Stimulated activated CD4-positive, alpha-beta T cell treated with anti-CD3 and anti-CD28 coated beads, Interleukin-4, amount 100 ng/mL, for 24 hours (primary cell): ENCODE measurements at regions not wholly inside any gene's neighbourhood (a gene's known extent, or its start where the extent isn't known, plus 50 kb on each side); places are given as distances from the start of the nearest gene placed in this dataset.
"Not testable (repeated sequence)": the region's sequence is repeated elsewhere in the genome, so short reads cannot be mapped to it uniquely, and the experiment has no call there.

Source experiments
- DNase-seq: peaks from one replicate; pipeline ENCODE4 v3.0.0-alpha.2; 2020

- DNase-seq: no peak
Measured at GRCh38 chr10:31190488-31190887, 128.5 kb upstream of the ZEB1 start.

DNA sequence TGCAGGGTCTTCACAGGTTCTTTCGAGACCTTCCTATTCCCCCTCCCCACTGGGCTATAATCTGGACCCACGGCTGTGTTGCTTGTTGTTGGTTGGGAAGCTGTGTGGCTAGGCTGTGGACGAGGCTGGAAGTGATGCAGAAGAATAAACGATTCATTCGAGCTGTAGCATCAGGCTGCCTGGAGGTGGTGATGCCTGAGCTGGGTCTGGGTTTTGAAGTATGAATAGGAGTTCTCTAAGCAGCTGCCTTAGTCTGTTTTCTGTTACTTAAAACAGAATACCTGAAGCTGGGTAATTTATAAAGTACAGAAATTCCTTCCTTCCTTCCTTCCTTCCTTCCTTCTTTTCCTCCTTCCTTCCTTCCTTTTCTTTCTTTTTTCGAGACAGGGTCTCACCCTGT lies 126.5 kb upstream of the ZEB1 start:
- no peak for DNase-seq

DNA sequence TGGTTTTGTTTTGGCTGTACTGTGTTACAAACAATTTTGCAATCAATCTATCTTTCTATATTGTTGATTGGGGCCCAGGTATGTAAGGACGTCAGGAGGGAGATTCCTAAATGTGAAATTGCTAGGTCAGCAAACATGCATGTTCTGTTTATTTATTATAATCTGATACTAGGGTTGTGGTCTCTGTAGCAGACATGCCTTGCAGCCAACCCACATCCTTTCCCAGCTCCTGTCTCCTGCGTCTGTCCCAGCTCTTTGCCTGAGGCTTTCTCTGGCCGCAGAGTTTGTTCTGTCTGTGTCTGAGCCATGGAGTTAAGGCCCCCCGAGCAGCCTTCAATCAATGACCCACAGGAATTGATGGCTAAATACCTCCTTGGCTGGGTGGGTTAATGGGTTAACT lies 124.0 kb upstream of the ZEB1 start:
- DNase-seq: no peak

- DNase-seq: no peak
Measured at GRCh38 chr10:31197886-31198285, 121.1 kb upstream of the ZEB1 start.

- DNase-seq: no peak
Measured at GRCh38 chr10:31204090-31204489, 114.9 kb upstream of the ZEB1 start.

DNA sequence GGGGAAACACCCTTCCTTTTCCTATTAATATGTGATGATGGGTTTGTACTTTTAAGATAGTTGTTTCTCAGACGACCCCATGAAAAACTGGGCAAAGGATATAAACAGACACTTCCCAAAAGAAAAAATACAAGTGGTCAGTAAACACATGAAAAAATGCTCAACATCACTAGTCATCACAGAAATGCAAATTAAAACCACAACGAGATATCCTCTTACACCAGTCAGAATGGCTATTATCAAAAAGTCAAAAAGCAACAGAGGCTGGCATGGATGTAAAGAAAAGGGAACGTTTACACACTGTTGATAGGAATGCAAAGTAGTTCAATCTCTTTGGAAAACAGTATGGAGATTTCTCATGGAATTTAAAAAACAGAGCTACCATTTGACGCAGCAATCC lies 111.4 kb upstream of the ZEB1 start:
- no peak for DNase-seq

DNA sequence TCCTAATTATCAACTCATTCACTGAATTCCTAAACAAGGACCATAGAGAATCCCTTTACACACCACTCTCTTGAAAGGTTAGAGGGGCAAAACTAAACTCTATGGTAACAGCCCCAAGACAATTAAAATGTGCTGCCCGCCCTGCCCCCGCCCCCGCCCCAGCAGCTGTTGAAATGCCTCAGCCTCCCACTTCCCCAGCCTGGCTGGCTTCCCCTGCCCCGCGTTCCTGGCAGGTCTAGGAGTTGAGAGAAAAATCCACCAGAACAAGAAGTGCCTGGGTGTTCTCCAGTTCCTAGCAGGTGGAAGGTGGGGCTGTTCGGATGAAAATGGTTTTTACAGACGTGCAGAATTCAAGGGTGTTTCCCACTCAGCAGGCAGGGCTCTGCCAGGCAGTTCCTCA lies 109.5 kb upstream of the ZEB1 start:
- DNase-seq: no peak

GRCh38 chr10:31210190-31210589 lies 108.8 kb upstream of the ZEB1 start:
- no peak for DNase-seq

GRCh38 chr10:31213959-31214358 lies 105.1 kb upstream of the ZEB1 start:
- DNase-seq: no peak

GRCh38 chr10:31215052-31215451 lies 104.0 kb upstream of the ZEB1 start:
- no peak for DNase-seq

GRCh38 chr10:31219306-31219705 lies 99.7 kb upstream of the ZEB1 start:
- DNase-seq: no peak

DNA sequence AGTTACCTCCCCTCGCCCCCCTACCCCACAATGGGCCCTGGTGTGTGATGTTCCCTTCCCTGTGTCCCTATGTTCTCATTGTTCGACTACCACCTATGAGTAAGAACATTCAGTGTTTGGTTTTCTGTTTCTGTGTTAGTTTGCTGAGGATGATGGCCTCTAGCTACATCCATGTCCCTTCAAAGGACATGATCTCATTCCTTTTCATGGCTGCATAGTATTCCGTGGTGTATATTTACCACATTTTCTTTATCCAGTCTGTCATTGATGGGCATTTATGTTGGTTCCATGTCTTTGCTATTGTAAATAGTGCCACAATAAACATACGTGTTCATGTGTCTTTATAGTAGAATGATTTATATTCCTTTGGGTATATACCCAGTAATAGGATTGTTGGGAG lies 90.2 kb upstream of the ZEB1 start:
- DNase-seq: not testable (repeated sequence)

- DNase-seq: no peak
Measured at GRCh38 chr10:31239961-31240360, 79.1 kb upstream of the ZEB1 start.

- DNase-seq: peak; percentile 77
Measured at GRCh38 chr10:31242902-31243301, 76.1 kb upstream of the ZEB1 start.

DNA sequence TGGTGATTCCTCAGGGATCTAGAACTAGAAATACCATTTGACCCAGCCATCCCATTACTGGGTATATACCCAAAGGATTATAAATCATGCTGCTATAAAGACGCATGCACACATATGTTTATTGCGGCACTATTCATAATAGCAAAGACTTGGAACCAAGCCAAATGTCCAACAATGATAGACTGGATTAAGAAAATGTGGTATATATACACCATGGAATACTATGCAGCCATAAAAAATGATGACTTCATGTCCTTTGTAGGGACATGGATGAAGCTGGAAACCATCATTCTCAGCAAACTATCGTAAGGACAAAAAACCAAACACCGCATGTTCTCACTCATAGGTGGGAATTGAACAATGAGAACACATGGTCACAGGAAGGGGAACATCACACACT lies 67.9 kb upstream of the ZEB1 start:
- not testable (repeated sequence) for DNase-seq

GRCh38 chr10:31253237-31253636 lies 65.8 kb upstream of the ZEB1 start:
- DNase-seq: no peak

GRCh38 chr10:31261511-31262311 lies 57.3 kb upstream of the ZEB1 start:
- DNase-seq: no peak

DNA sequence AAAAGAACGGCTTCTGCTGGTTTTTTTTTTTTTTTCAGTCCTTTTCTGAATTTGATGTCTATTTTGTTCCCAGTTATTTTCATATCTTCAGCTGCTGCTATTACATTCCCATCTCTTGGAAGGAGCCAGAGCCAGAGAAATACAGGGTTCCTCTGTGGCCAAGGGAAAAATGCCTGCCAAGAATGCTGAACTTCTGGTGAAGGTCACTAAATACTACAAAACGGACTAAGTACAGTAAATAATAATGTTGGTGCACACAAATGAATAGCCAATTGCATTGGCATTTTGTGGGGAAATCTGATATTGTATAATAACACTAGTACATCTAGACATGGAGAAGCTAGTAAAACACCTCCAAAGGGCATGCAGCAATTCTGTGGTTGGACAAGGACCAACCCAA lies 56.3 kb upstream of the ZEB1 start:
- DNase-seq: no peak

- no peak for DNase-seq
Measured at GRCh38 chr10:31263903-31264302, 55.1 kb upstream of the ZEB1 start.

DNA sequence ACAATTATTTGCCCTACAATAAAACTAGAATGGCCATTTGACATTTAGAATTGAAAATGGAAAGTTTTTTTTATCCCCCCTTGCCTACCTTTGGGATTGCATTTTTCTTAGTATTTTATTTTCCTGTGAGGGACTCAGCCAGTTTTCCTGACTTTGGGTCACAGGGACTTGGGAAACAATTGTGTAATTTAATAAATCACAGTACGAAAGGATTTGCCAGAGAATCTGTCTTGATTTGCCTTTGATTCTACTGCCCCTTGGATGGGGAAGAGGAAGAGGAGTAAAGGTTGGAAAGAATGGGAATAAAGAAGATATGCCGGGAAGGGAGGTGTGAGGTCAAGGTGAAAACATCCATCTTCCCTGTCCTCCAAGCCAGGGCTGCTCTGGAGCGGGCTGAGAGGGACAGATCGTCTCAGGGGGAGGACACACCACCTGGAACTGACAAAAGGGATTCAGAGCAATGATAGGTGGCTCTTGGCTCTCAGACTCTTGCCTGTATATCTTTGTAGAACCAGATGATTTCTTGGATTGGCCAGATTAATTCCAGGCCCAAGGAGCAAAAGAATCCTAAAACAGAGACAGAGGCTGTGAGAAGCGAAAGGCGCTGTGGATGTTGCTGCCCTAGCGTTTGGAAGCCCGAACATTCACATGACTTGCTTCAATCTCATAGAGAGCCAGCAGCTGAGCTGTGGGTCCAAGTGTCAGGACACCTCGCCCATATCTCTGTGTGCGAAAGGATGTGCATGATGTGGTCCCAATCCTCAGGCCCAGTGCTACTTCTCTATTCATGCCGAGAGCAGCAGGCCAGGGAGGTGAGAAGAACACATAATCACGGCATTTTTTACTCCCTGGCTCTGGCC lies 50.3 kb upstream of the ZEB1 start:
- no peak for DNase-seq
